Psoas muscle (tissue), 7 donors: ENCODE measurements at regions not wholly inside any gene's neighbourhood (a gene's known extent, or its start where the extent isn't known, plus 50 kb on each side); places are given as distances from the start of the nearest gene placed in this dataset.

ENCODE experiments used
- ATAC-seq, 4 donors: fragments of 200-7000 bp; cut with Tn5 transposase; one replicate each; pipeline ENCODE4 v1.9.1; 2020; ENCODE audit warnings: moderate library complexity in 3 of 4, mild to moderate bottlenecking in 2 of 4
- DNase-seq, 2 donors: peaks; one replicate each; pipeline ENCODE4 v3.0.0-alpha.2; 2020
- H3K27ac ChIP-seq: fragments of 200-600 bp; one replicate; pipeline ENCODE4 v1.8.0; 2022
- H3K27me3 ChIP-seq, 3 donors: fragments of 200-600 bp in 1 of 3; one replicate each; pipeline versions ENCODE4 v1.6.1 to v1.8.0; 2013 to 2022; ENCODE audit warnings: low read length in 2 of 3, mild to moderate bottlenecking in 2 of 3, moderate library complexity in 1 of 3; ENCODE audit not compliant: insufficient read depth in 3 of 3
- H3K36me3 ChIP-seq, 2 donors: fragments of 200-600 bp in 1 of 2; one replicate each; pipeline versions ENCODE4 v1.6.1 to v1.8.0; 2013 to 2022; ENCODE audit warnings: low read depth in 1 of 2, mild to moderate bottlenecking in 1 of 2, moderate library complexity in 1 of 2; ENCODE audit not compliant: insufficient read depth in 1 of 2
- H3K4me1 ChIP-seq: fragments of 200-600 bp; one replicate; pipeline ENCODE4 v1.8.0; 2022
- H3K4me3 ChIP-seq: fragments of 200-600 bp; one replicate; pipeline ENCODE4 v1.8.0; 2022; ENCODE audit warnings: mild to moderate bottlenecking
- H3K9me3 ChIP-seq: fragments of 200-600 bp; one replicate; pipeline ENCODE4 v1.8.0; 2022
- CTCF ChIP-seq: fragments of 200-600 bp; IDR thresholded peaks from one replicate; pipeline ENCODE4 v1.8.0; 2022; ENCODE audit warnings: antibody characterized with exemption
- WGBS, 3 donors: extraction: QIAGEN DNeasy Blood & Tissue Kit; methylation state at CpG; one replicate each; pipeline versions ENCODE4 v1.1.6 to v1.1.7; 2013; 5-methylcytosine and 5-hydroxymethylcytosine counted together
- intact Hi-C, 2 donors: fragments of 100-400 bp; cut with DNase I; formaldehyde crosslinking; loops; one replicate each; pipeline versions ENCODE4 v1.11.0 to v1.14.2; 2022
- donor health status: healthy with polysubstance abuse.
- donor health status: DM: no; HTN: no; CAD: no; lungs with moderate emphysema.
- donor health status: Bipolar disorder and iron deficiency.
- donor health status: healthy.
- donor health status: DM: yes; HTN: yes; CAD: no.
- donor health status: DM: no; HTN: no; CAD: no.
- donor health status: DM: yes; HTN: yes; CAD: no.

GRCh38 chr7:28310460-28310848 is 101.9 kb upstream of the CREB5 start:
- no peak for DNase-seq
- Histone ChIP-seq H3K27ac (no peak overlapping the region), H3K9me3 (no peaks in the 10 kb centered on the region), H3K4me1 (no peaks in the 10 kb centered on the region), H3K4me3 (no peak overlapping the region), H3K27me3 (peaks cover 0 to 34% (median 2%) of the 10 kb centered on the region in 3 donors), H3K36me3 (no peaks in the 10 kb centered on the region)
- 70 to 78% (median 74%) methylated on average over 6 of the region's 6 CpGs for WGBS, 3 donors
- TF ChIP-seq CTCF, result no peak
- ATAC-seq, result no peak
- intact Hi-C loops, result no loop called here

- Histone ChIP-seq H3K36me3 (no peaks in the 10 kb centered on the region), H3K27ac (no peak overlapping the region), H3K4me3 (no peak overlapping the region), H3K9me3 (no peaks in the 10 kb centered on the region), H3K4me1 (no peaks in the 10 kb centered on the region), H3K27me3 (peaks cover 0 to 45% (median 4%) of the 10 kb centered on the region in 3 donors)
- TF ChIP-seq CTCF, result no peak
- ATAC-seq (no peak), DNase-seq (no peak)
- WGBS, 3 donors, result 75 to 78% (median 76%) methylated on average over 12 of the region's 12 CpGs
- intact Hi-C loops, result no loop called here
Measured at GRCh38 chr7:28311670-28312069, 100.6 kb upstream of the CREB5 start.

- intact Hi-C loops, result no loop called here
- Histone ChIP-seq H3K27ac (no peak overlapping the region), H3K4me1 (no peaks in the 10 kb centered on the region), H3K36me3 (no peaks in the 10 kb centered on the region), H3K9me3 (no peaks in the 10 kb centered on the region), H3K27me3 (peaks cover 0 to 48% (median 4%) of the 10 kb centered on the region in 3 donors), H3K4me3 (no peak overlapping the region)
- DNase-seq (no peak), ATAC-seq (no peak)
- TF ChIP-seq CTCF, result no peak
- 90 to 93% (median 93%) methylated on average over 6 of the region's 6 CpGs for WGBS, 3 donors
Measured at GRCh38 chr7:28312948-28313347, 99.4 kb upstream of the CREB5 start.

- intact Hi-C loops, result no loop called here
Measured at GRCh38 chr7:28314841-28315240, 97.5 kb upstream of the CREB5 start.

More at GRCh38 chr7:28314841-28315240, 97.5 kb upstream of the CREB5 start:
- ATAC-seq (no peak), DNase-seq (no peak)
- Histone ChIP-seq H3K27me3 (peaks cover 0 to 48% (median 4%) of the 10 kb centered on the region in 3 donors), H3K4me3 (no peak overlapping the region), H3K4me1 (no peaks in the 10 kb centered on the region), H3K27ac (no peak overlapping the region), H3K36me3 (no peaks in the 10 kb centered on the region), H3K9me3 (no peaks in the 10 kb centered on the region)
- no peak for TF ChIP-seq CTCF
- 45 to 59% (median 53%) methylated on average over 3 of the region's 3 CpGs for WGBS, 3 donors
